Keratinocyte (primary cell): ENCODE measurements at regions not wholly inside any gene's neighbourhood (a gene's known extent, or its start where the extent isn't known, plus 50 kb on each side); places are given as distances from the start of the nearest gene placed in this dataset.
"Not testable (repeated sequence)": the region's sequence is repeated elsewhere in the genome, so short reads cannot be mapped to it uniquely, and the experiment has no call there.

Source experiments
- DNase-seq: peaks from one replicate; pipeline ENCODE4 v3.0.0-alpha.2; 2011; ENCODE audit warnings: low read depth, missing footprints, low spot score
- FAIRE-seq: peaks from 2 replicates; lab custom pipeline; 2011; peaks lifted over from hg19 to GRCh38; lab: Jason Lieb, UNC
- H2AFZ ChIP-seq: 2 replicates; pipeline ENCODE4 v1.6.0; 2012; ENCODE audit warnings: low read length, control low read depth, inconsistent platforms; ENCODE audit not compliant: control insufficient read depth
- H3K27ac ChIP-seq: 2 replicates; pipeline ENCODE4 v1.5.1; 2011; ENCODE audit warnings: low read length; ENCODE audit not compliant: control insufficient read depth, insufficient read depth
- H3K27me3 ChIP-seq: 3 replicates; pipeline ENCODE4 v1.6.0; 2011; ENCODE audit warnings: low read length; ENCODE audit not compliant: control insufficient read depth, insufficient read depth; ENCODE audit errors: extremely low read depth
- H3K36me3 ChIP-seq, 2 experiments: 2 replicates in 1 of 2; 3 replicates in 1 of 2; pipeline ENCODE4 v1.5.1; 2011; ENCODE audit warnings: low read length in 2 of 2, mild to moderate bottlenecking in 1 of 2; ENCODE audit not compliant: control insufficient read depth in 2 of 2, insufficient read depth in 2 of 2; ENCODE audit errors: extremely low read depth in 1 of 2
- H3K4me1 ChIP-seq: 3 replicates; pipeline ENCODE4 v1.5.1; 2011; ENCODE audit warnings: low read length; ENCODE audit not compliant: control insufficient read depth, insufficient read depth; ENCODE audit errors: extremely low read depth
- H3K4me2 ChIP-seq: 3 replicates; pipeline ENCODE4 v1.6.0; 2011; ENCODE audit warnings: low read depth, low read length; ENCODE audit not compliant: control insufficient read depth, insufficient read depth; ENCODE audit errors: extremely low read depth
- H3K4me3 ChIP-seq, 3 experiments: fragments of 200-600 bp in 1 of 3; sonication (generic) in 1 of 3; 2 replicates in 2 of 3; 3 replicates in 1 of 3; pipeline ENCODE4 v1.5.1; 2011 to 2016; ENCODE audit warnings: low read length in 3 of 3, mild to moderate bottlenecking in 3 of 3, control low read depth in 2 of 3, inconsistent platforms in 1 of 3, low read depth in 1 of 3, mixed read lengths in 1 of 3, mixed run types in 1 of 3, moderate library complexity in 1 of 3; ENCODE audit not compliant: control insufficient read depth in 2 of 3, insufficient read depth in 2 of 3; ENCODE audit errors: extremely low read depth in 1 of 3
- H3K79me2 ChIP-seq: 2 replicates; pipeline ENCODE4 v1.6.0; 2012; ENCODE audit warnings: low read length; ENCODE audit not compliant: control insufficient read depth, insufficient read depth
- H3K9ac ChIP-seq: 3 replicates; pipeline ENCODE4 v1.6.0; 2011; ENCODE audit warnings: low read length; ENCODE audit not compliant: control insufficient read depth, insufficient read depth; ENCODE audit errors: extremely low read depth
- H3K9me1 ChIP-seq: 3 replicates; pipeline ENCODE4 v1.6.0; 2011; ENCODE audit warnings: low read length; ENCODE audit not compliant: control insufficient read depth, insufficient read depth; ENCODE audit errors: extremely low read depth
- H3K9me3 ChIP-seq: 2 replicates; pipeline ENCODE4 v1.5.1; 2012; ENCODE audit warnings: low read depth, low read length; ENCODE audit not compliant: control insufficient read depth
- H4K20me1 ChIP-seq: 3 replicates; pipeline ENCODE4 v1.6.0; 2011; ENCODE audit warnings: low read length; ENCODE audit not compliant: control insufficient read depth, insufficient read depth; ENCODE audit errors: extremely low read depth
- CTCF ChIP-seq, 3 experiments: IDR thresholded peaks in 1 of 3; conservative IDR thresholded peaks in 1 of 3; optimal IDR thresholded peaks in 1 of 3; 2 replicates in 2 of 3; 3 replicates in 1 of 3; pipeline versions ENCODE3 to v1.5.1; 2011; ENCODE audit warnings: low read length in 3 of 3, mild to moderate bottlenecking in 3 of 3, moderate library complexity in 2 of 3, control low read depth in 1 of 3, inconsistent platforms in 1 of 3; ENCODE audit not compliant: insufficient read depth in 2 of 3; ENCODE audit errors: extremely low read depth in 1 of 3
- EZH2 ChIP-seq: IDR thresholded peaks from one replicate; pipeline ENCODE4 v1.6.1; 2012; ENCODE audit warnings: inconsistent platforms, mild to moderate bottlenecking, low read length, moderate library complexity
- dilution Hi-C: fragments of 300-500 bp; cut with MboI; formaldehyde crosslinking; loops from one replicate; pipeline ENCODE4 v1.7.0; 2020; ENCODE audit warnings: low sequenced_read_pairs; ENCODE audit not compliant: extremely low pct_ligation_motif_present

GRCh38 chr3:147297761-147298350 lies 108.5 kb downstream of the ZIC4 start:
- Histone ChIP-seq H3K9me1 (no peaks in the 10 kb centered on the region), H3K4me3 (no peak overlapping the region), H3K79me2 (no peaks in the 10 kb centered on the region), H3K36me3 (no peaks in the 10 kb centered on the region), H3K4me2 (no peak overlapping the region), H2AFZ (no peak overlapping the region), H3K4me1 (no peaks in the 10 kb centered on the region), H3K27ac (no peak overlapping the region), H3K9ac (no peak overlapping the region), H3K27me3 (no peaks in the 10 kb centered on the region), H3K9me3 (no peaks in the 10 kb centered on the region), H4K20me1 (no peaks in the 10 kb centered on the region)
- no peak for FAIRE-seq
- DNase-seq = no peak
- TF ChIP-seq EZH2 (no peak), CTCF (optimal IDR thresholded peaks at IDR 0.05 in 1 of 3, IDR thresholded peaks at IDR 0.05 in 1 of 3, conservative IDR thresholded peaks at IDR 0.05 in 1 of 3; ENCODE audit: extremely low read depth in 1 of 3, insufficient read depth in 2 of 3, low read length in 3 of 3) (no peak)
- dilution Hi-C loops = no loop called here

- dilution Hi-C loops, H3K27me3 ChIP-seq, H3K4me3 ChIP-seq, H4K20me1 ChIP-seq, H2AFZ ChIP-seq, FAIRE-seq, H3K9ac ChIP-seq, H3K36me3 ChIP-seq, H3K9me3 ChIP-seq, H3K4me1 ChIP-seq, DNase-seq, H3K9me1 ChIP-seq, H3K79me2 ChIP-seq, H3K4me2 ChIP-seq, H3K27ac ChIP-seq: not testable (repeated sequence)
Measured at GRCh38 chr3:147287370-147287769, 119.0 kb downstream of the ZIC4 start.

GRCh38 chr3:147269907-147270306 lies 136.4 kb downstream of the ZIC4 start:
- no peak for FAIRE-seq
- Histone ChIP-seq H3K36me3 (no peaks in the 10 kb centered on the region), H3K79me2 (no peaks in the 10 kb centered on the region), H3K9ac (no peak overlapping the region), H3K9me1 (no peaks in the 10 kb centered on the region), H3K4me3 (no peak overlapping the region), H3K4me1 (no peaks in the 10 kb centered on the region), H2AFZ (no peak overlapping the region), H3K4me2 (no peak overlapping the region), H4K20me1 (no peaks in the 10 kb centered on the region), H3K27ac (no peak overlapping the region), H3K27me3 (no peaks in the 10 kb centered on the region), H3K9me3 (no peaks in the 10 kb centered on the region)
- no peak for DNase-seq
- dilution Hi-C loops = no loop called here
- TF ChIP-seq CTCF (optimal IDR thresholded peaks at IDR 0.05 in 1 of 3, IDR thresholded peaks at IDR 0.05 in 1 of 3, conservative IDR thresholded peaks at IDR 0.05 in 1 of 3; ENCODE audit: extremely low read depth in 1 of 3, insufficient read depth in 2 of 3, low read length in 3 of 3) = no peak
- TF ChIP-seq EZH2 = no peak
